ENCODE measurements at regions not wholly inside any gene's neighbourhood (a gene's known extent, or its start where the extent isn't known, plus 50 kb on each side); places are given as distances from the start of the nearest gene placed in this dataset.

- TF ChIP-seq CTCF (conservative IDR thresholded peaks at IDR 0.05; ENCODE audit: low read depth in 2 of 2) (no peak), EZH2 (IDR thresholded peaks at IDR 0.05; ENCODE audit: low read depth, unreplicated experiment) (no peak), REST (IDR thresholded peaks at IDR 0.05; ENCODE audit: unreplicated experiment) (no peak), NANOG (IDR thresholded peaks at IDR 0.05; ENCODE audit: borderline replicate concordance) (no peak), ETS1 (IDR thresholded peaks at IDR 0.05) (no peak), POLR2AphosphoS5 (IDR thresholded peaks at IDR 0.05; ENCODE audit: low read depth) (no peak), JUNB (IDR thresholded peaks at IDR 0.05; ENCODE audit: unreplicated experiment) (no peak), CREB1 (CRISPR knock-in tag; IDR thresholded peaks at IDR 0.05; ENCODE audit: low read depth) (no peak), ZNF331 (CRISPR knock-in tag; IDR thresholded peaks at IDR 0.05; ENCODE audit: low read depth) (no peak), EZH2phosphoT487 (IDR thresholded peaks at IDR 0.05; ENCODE audit: unreplicated experiment) (no peak)
These were observed 971.1 kb upstream of the HS3ST1 start (continued) for GRCh38 chr4:12399781-12400180.

GRCh38 chr4:12393631-12394262 lies 965.1 kb upstream of the HS3ST1 start:
- no peaks in the 10 kb centered on the region for H3K4me1 ChIP-seq (ENCODE audit: insufficient read depth)
- no peak overlapping the region for H3K4me2 ChIP-seq
- H3F3A ChIP-seq (replicated peaks; ENCODE audit: low read depth), result no peaks in the 10 kb centered on the region
- ATAC-seq, result no peak
- no peaks in the 10 kb centered on the region for H3K27me3 Mint-ChIP-seq (ENCODE audit: insufficient read depth, low read depth, poor library complexity)
- no peaks in the 10 kb centered on the region for H3K79me2 ChIP-seq (replicated peaks; ENCODE audit: insufficient read depth)
- H3K27ac ChIP-seq (ENCODE audit: low read depth), result no peak overlapping the region
- H3K36me3 Mint-ChIP-seq (ENCODE audit: low read depth), result no peaks in the 10 kb centered on the region
- TF ChIP-seq EZH2 (IDR thresholded peaks at IDR 0.05; ENCODE audit: low read depth, unreplicated experiment), result no peak
- TF ChIP-seq CTCF (conservative IDR thresholded peaks at IDR 0.05; ENCODE audit: low read depth in 2 of 2), result no peak
- no peak for TF ChIP-seq ZNF331 (CRISPR knock-in tag; IDR thresholded peaks at IDR 0.05; ENCODE audit: low read depth)
- no peaks in the 10 kb centered on the region for H3K36me3 ChIP-seq (ENCODE audit: insufficient read depth)
- H3K9me2 ChIP-seq (ENCODE audit: insufficient read depth), result no peaks in the 10 kb centered on the region
- no peak overlapping the region for H2AFZ ChIP-seq
- no peaks in the 10 kb centered on the region for H4K20me1 ChIP-seq (replicated peaks; ENCODE audit: insufficient read depth)
- H3K4me3 Mint-ChIP-seq, result no peak overlapping the region
- no peaks in the 10 kb centered on the region for H3K27me3 ChIP-seq (ENCODE audit: insufficient read depth)
- no peaks in the 10 kb centered on the region for H3K9me3 Mint-ChIP-seq
- no peaks in the 10 kb centered on the region for H3K4me1 Mint-ChIP-seq
- no peak for DNase-seq (ENCODE audit: low spot score)
- no peak overlapping the region for H3K4me3 ChIP-seq
- H3K27ac Mint-ChIP-seq, result no peak overlapping the region
